ENCODE measurements at regions not wholly inside any gene's neighbourhood (a gene's known extent, or its start where the extent isn't known, plus 50 kb on each side); places are given as distances from the start of the nearest gene placed in this dataset.

DNA sequence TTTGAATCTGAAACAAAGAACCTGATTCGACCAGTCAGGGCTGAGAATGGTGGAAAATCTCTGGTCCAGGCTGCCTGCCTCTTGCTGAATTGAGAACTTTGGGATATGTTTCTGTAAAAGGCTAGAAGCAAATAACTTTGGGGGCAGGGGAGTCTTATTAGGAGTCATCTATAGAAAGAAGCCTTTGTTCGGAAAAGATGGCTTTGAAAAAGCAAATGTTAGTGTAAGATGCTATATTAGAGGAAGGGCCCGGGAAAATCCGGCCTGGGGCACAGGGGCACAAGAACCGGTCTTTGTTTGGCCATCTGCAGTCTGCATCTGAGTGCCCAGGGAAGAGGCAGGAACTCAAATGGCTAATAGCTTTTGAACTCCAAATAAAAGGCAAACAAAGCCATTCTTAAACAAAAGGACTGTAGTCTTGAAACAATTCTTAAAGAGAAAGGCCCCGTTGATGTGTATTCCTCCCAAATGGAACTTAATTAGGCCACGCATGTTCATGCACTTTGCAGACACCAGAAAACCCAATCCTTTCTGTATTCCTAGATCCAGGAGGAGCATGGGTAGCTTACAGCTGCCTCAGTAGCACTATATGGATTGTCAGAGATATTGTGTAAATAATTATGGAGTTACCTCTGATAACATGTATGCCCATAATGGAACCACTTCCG lies 180.0 kb upstream of the ARL4C start:
- TF ChIP-seq, protein P1, sequence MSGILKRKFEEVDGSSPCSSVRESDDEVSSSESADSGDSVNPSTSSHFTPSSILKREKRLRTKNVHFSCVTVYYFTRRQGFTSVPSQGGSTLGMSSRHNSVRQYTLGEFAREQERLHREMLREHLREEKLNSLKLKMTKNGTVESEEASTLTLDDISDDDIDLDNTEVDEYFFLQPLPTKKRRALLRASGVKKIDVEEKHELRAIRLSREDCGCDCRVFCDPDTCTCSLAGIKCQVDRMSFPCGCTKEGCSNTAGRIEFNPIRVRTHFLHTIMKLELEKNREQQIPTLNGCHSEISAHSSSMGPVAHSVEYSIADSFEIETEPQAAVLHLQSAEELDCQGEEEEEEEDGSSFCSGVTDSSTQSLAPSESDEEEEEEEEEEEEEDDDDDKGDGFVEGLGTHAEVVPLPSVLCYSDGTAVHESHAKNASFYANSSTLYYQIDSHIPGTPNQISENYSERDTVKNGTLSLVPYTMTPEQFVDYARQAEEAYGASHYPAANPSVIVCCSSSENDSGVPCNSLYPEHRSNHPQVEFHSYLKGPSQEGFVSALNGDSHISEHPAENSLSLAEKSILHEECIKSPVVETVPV (CRISPR knock-in tag; IDR thresholded peaks at IDR 0.05), result no peak
- TF ChIP-seq OSR1 (CRISPR knock-in tag; IDR thresholded peaks at IDR 0.05) (no peak), ZNF8 (CRISPR knock-in tag; IDR thresholded peaks at IDR 0.05) (no peak)
- no peak for ATAC-seq

- TF ChIP-seq ARNTL (CRISPR knock-in tag; IDR thresholded peaks at IDR 0.05; ENCODE audit: borderline replicate concordance, low read depth) (no peak), ESRRG (CRISPR knock-in tag; IDR thresholded peaks at IDR 0.05) (no peak), ISL1 (CRISPR knock-in tag; IDR thresholded peaks at IDR 0.05) (no peak), PPARA (CRISPR knock-in tag; IDR thresholded peaks at IDR 0.05; ENCODE audit: borderline replicate concordance) (no peak), TSHZ2 (CRISPR knock-in tag; IDR thresholded peaks at IDR 0.05) (no peak), POU6F1 (CRISPR knock-in tag; IDR thresholded peaks at IDR 0.05; ENCODE audit: borderline replicate concordance, low read depth) (no peak), ZNF70 (CRISPR knock-in tag; IDR thresholded peaks at IDR 0.05) (no peak), OSR1 (CRISPR knock-in tag; IDR thresholded peaks at IDR 0.05) (no peak), BACH2 (CRISPR knock-in tag; IDR thresholded peaks at IDR 0.05; ENCODE audit: borderline replicate concordance) (no peak), SNAI2 (CRISPR knock-in tag; IDR thresholded peaks at IDR 0.05) (no peak), ZFP3 (CRISPR knock-in tag; IDR thresholded peaks at IDR 0.05) (no peak), ZC3H10 (CRISPR knock-in tag; IDR thresholded peaks at IDR 0.05) (no peak), CSDC2 (CRISPR knock-in tag; IDR thresholded peaks at IDR 0.05) (no peak), TCF4 (CRISPR knock-in tag; IDR thresholded peaks at IDR 0.05; ENCODE audit: borderline replicate concordance) (no peak), ZNF8 (CRISPR knock-in tag; IDR thresholded peaks at IDR 0.05) (no peak), PATZ1 (CRISPR knock-in tag; IDR thresholded peaks at IDR 0.05; ENCODE audit: borderline replicate concordance) (no peak)
- ATAC-seq, result no peak
Measured at GRCh38 chr2:234676109-234676782, 179.4 kb upstream of the ARL4C start.

- peak; percentile 61 for ATAC-seq
- no peak for TF ChIP-seq OSR1 (CRISPR knock-in tag; IDR thresholded peaks at IDR 0.05)
- no peak for TF ChIP-seq GLIS3 (CRISPR knock-in tag; IDR thresholded peaks at IDR 0.05)
- TF ChIP-seq BACH2 (CRISPR knock-in tag; IDR thresholded peaks at IDR 0.05; ENCODE audit: borderline replicate concordance), result no peak
- TF ChIP-seq ZFP30 (CRISPR knock-in tag; IDR thresholded peaks at IDR 0.05), result no peak
- no peak for TF ChIP-seq TCF4 (CRISPR knock-in tag; IDR thresholded peaks at IDR 0.05; ENCODE audit: borderline replicate concordance)
- TF ChIP-seq, protein P1 (CRISPR knock-in tag; IDR thresholded peaks at IDR 0.05), result no peak
- no peak for TF ChIP-seq ZNF8 (CRISPR knock-in tag; IDR thresholded peaks at IDR 0.05)
- no peak for TF ChIP-seq PATZ1 (CRISPR knock-in tag; IDR thresholded peaks at IDR 0.05; ENCODE audit: borderline replicate concordance)
- TF ChIP-seq SNAI2 (CRISPR knock-in tag; IDR thresholded peaks at IDR 0.05), result no peak
Measured at GRCh38 chr2:234674781-234675201, 177.9 kb upstream of the ARL4C start.

All from SK-N-SH treated with all-trans-retinoic acid at 6 μM for 48 hours (cell line).